ENCODE measurements at regions not wholly inside any gene's neighbourhood (a gene's known extent, or its start where the extent isn't known, plus 50 kb on each side); places are given as distances from the start of the nearest gene placed in this dataset.

DNA sequence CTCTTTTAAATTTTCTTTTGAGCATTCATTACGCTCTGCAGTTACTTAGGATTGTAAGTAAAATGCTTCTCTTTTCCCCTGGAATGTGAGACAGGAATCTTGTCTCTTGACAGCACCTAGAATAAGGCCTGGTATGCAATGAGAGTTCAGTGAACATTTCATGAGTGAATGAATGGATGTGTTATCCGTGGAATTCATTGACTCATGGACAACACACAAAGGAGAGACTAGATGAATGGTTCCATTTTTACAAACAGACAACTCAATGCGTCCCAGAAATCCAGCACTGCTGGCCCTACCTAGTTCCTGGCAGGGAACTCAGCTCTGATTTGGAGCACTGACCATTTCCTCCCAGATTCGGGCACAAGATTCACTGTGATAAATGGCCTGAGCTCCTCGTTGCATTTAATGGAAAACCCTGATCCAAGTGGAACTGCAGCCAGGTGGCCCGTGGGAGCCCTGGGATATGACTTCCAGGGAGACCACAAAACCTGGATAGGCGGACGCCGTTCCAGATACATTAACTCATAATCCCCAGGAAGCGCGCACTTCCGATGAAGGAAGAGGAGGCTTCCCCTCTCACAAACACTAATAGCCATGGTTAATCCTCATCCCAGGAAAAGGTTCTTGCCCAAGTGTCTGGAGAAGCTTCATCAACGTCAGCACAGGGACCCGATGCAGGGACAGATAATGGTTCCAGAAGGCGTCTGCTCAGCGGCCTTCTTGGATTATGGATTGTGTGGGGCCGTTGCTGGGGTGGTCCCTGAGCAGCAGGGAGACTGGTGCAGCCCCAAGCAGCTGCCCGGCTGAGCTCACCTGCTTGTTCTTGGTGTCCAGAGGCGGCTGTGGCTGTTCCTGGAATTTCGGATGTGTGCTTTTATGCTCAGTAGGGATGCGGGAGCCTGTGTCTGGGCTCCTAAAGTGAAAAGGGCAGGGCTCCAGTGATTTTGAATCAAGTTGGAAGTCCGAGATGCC is 211.1 kb upstream of the TSHZ3 start:
- no peak for TF ChIP-seq FOXM1 (IDR thresholded peaks at IDR 0.05; ENCODE audit: low read depth)
- TF ChIP-seq, protein P1, sequence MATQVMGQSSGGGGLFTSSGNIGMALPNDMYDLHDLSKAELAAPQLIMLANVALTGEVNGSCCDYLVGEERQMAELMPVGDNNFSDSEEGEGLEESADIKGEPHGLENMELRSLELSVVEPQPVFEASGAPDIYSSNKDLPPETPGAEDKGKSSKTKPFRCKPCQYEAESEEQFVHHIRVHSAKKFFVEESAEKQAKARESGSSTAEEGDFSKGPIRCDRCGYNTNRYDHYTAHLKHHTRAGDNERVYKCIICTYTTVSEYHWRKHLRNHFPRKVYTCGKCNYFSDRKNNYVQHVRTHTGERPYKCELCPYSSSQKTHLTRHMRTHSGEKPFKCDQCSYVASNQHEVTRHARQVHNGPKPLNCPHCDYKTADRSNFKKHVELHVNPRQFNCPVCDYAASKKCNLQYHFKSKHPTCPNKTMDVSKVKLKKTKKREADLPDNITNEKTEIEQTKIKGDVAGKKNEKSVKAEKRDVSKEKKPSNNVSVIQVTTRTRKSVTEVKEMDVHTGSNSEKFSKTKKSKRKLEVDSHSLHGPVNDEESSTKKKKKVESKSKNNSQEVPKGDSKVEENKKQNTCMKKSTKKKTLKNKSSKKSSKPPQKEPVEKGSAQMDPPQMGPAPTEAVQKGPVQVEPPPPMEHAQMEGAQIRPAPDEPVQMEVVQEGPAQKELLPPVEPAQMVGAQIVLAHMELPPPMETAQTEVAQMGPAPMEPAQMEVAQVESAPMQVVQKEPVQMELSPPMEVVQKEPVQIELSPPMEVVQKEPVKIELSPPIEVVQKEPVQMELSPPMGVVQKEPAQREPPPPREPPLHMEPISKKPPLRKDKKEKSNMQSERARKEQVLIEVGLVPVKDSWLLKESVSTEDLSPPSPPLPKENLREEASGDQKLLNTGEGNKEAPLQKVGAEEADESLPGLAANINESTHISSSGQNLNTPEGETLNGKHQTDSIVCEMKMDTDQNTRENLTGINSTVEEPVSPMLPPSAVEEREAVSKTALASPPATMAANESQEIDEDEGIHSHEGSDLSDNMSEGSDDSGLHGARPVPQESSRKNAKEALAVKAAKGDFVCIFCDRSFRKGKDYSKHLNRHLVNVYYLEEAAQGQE (IDR thresholded peaks at IDR 0.05; ENCODE audit: low read depth, low read length) = no peak
- TF ChIP-seq, protein P2, sequence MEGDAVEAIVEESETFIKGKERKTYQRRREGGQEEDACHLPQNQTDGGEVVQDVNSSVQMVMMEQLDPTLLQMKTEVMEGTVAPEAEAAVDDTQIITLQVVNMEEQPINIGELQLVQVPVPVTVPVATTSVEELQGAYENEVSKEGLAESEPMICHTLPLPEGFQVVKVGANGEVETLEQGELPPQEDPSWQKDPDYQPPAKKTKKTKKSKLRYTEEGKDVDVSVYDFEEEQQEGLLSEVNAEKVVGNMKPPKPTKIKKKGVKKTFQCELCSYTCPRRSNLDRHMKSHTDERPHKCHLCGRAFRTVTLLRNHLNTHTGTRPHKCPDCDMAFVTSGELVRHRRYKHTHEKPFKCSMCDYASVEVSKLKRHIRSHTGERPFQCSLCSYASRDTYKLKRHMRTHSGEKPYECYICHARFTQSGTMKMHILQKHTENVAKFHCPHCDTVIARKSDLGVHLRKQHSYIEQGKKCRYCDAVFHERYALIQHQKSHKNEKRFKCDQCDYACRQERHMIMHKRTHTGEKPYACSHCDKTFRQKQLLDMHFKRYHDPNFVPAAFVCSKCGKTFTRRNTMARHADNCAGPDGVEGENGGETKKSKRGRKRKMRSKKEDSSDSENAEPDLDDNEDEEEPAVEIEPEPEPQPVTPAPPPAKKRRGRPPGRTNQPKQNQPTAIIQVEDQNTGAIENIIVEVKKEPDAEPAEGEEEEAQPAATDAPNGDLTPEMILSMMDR (IDR thresholded peaks at IDR 0.05) = no peak
- no peaks in the 10 kb centered on the region for H4K20me1 ChIP-seq (ENCODE audit: insufficient read depth)
- CTCF ChIA-PET = no interaction called here
- H3K9me3 ChIP-seq = no peaks in the 10 kb centered on the region
- H3K9ac ChIP-seq = no peak overlapping the region
- no peak overlapping the region for H3K4me3 ChIP-seq (ENCODE audit: low read depth in 2 of 2, low read length in 1 of 2)
- no peaks in the 10 kb centered on the region for H3F3A ChIP-seq (replicated peaks; ENCODE audit: insufficient read depth)
- H3K4me2 ChIP-seq = no peak overlapping the region
- H3K27me3 ChIP-seq (ENCODE audit: insufficient read depth) = no peaks in the 10 kb centered on the region
- H3K27ac ChIP-seq (ENCODE audit: low read depth in 2 of 2, low read length in 1 of 2) = no peak overlapping the region
- DNase-seq = no peak
- no peak overlapping the region for H2AFZ ChIP-seq (ENCODE audit: low read depth)
- WGBS (ENCODE audit: low lambda C conversion rate) = 41% methylated on average over 22 of the region's 22 CpGs
- no peaks in the 10 kb centered on the region for H3K9me2 ChIP-seq
- H3K36me3 ChIP-seq (replicated peaks in 1 of 2; ENCODE audit: control insufficient read depth in 1 of 2, insufficient read depth in 2 of 2, low read length in 1 of 2) = no peaks in the 10 kb centered on the region
- POLR2A ChIA-PET = no interaction called here
- H3K4me1 ChIP-seq (ENCODE audit: control insufficient read depth in 1 of 2, insufficient read depth in 2 of 2, low read depth in 1 of 2, low read length in 1 of 2) = no peaks in the 10 kb centered on the region
- no peaks in the 10 kb centered on the region for H3K79me2 ChIP-seq (ENCODE audit: insufficient read depth)

DNA sequence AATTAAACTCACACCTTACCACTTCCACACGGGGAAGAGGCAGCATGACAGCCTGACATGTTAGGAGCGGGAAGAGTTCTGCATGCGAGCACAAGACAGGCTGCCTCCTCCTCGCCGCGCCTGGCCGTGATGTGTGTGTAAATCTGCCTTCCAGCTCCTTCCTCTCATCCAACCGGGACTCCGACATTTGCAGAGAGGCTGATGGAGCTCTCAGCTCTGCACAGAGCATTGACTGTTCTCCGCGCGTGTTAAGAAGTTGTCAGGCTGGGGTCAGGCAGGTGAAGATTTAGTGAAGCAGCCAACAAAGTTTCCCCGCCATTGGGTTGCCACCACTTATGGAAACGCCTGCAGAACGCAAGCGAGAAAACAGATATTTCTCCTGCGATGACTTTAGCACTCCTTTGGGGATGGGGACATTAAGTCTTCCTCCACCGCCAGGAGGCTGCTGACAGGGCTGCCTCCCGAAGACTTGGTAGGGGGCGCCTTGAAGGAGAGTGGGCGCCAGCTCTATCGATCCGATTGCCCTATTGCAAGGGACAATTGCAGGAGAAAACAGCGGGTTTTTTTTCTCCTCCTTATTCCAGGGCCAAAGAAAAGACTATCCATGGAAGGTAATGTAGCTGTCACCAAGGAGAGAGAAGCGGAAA is 213.9 kb upstream of the TSHZ3 start:
- H2AFZ ChIP-seq (ENCODE audit: low read depth) = no peak overlapping the region

More for the DNA sequence above, 213.9 kb upstream of the TSHZ3 start:
- no peak for TF ChIP-seq RAD21 (IDR thresholded peaks at IDR 0.05; ENCODE audit: low read length)
- no peak for TF ChIP-seq FOXJ3 (CRISPR knock-in tag; IDR thresholded peaks at IDR 0.05)
- TF ChIP-seq FOXM1 (IDR thresholded peaks at IDR 0.05; ENCODE audit: low read depth) = no peak
- TF ChIP-seq FOSL2 (IDR thresholded peaks at IDR 0.05; ENCODE audit: borderline replicate concordance, low read depth) = no peak
- no peak for TF ChIP-seq PBX3 (IDR thresholded peaks at IDR 0.05)
- TF ChIP-seq, protein P3, sequence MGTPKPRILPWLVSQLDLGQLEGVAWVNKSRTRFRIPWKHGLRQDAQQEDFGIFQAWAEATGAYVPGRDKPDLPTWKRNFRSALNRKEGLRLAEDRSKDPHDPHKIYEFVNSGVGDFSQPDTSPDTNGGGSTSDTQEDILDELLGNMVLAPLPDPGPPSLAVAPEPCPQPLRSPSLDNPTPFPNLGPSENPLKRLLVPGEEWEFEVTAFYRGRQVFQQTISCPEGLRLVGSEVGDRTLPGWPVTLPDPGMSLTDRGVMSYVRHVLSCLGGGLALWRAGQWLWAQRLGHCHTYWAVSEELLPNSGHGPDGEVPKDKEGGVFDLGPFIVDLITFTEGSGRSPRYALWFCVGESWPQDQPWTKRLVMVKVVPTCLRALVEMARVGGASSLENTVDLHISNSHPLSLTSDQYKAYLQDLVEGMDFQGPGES (IDR thresholded peaks at IDR 0.05; ENCODE audit: low read depth, low read length) = no peak
- no peak for TF ChIP-seq EZH2phosphoT487 (IDR thresholded peaks at IDR 0.05; ENCODE audit: borderline replicate concordance, low read depth)
- TF ChIP-seq POLR2AphosphoS5 (IDR thresholded peaks at IDR 0.05; ENCODE audit: low read depth, low read length) = no peak
- no peak for TF ChIP-seq TCF12 (IDR thresholded peaks at IDR 0.05)
- no peak for TF ChIP-seq MXI1 (IDR thresholded peaks at IDR 0.05; ENCODE audit: low read depth, low read length)
- no peak for TF ChIP-seq CHD2 (IDR thresholded peaks at IDR 0.05; ENCODE audit: low read length, partially characterized antibody)
- TF ChIP-seq YY1 (IDR thresholded peaks at IDR 0.05; ENCODE audit: low read depth) = no peak
- no peak for TF ChIP-seq NRF1 (IDR thresholded peaks at IDR 0.05; ENCODE audit: low read depth, low read length)
- Histone ChIP-seq H3K27me3 (ENCODE audit: insufficient read depth) (no peaks in the 10 kb centered on the region), H3K27ac (ENCODE audit: low read depth in 2 of 2, low read length in 1 of 2) (no peak overlapping the region), H3K36me3 (replicated peaks in 1 of 2; ENCODE audit: control insufficient read depth in 1 of 2, insufficient read depth in 2 of 2, low read length in 1 of 2) (no peaks in the 10 kb centered on the region), H3K79me2 (ENCODE audit: insufficient read depth) (no peaks in the 10 kb centered on the region), H3K9me3 (no peaks in the 10 kb centered on the region), H3K9me2 (no peaks in the 10 kb centered on the region), H3F3A (replicated peaks; ENCODE audit: insufficient read depth) (no peaks in the 10 kb centered on the region), H3K9ac (no peak overlapping the region), H4K20me1 (ENCODE audit: insufficient read depth) (no peaks in the 10 kb centered on the region), H3K4me2 (no peak overlapping the region), H3K4me1 (ENCODE audit: control insufficient read depth in 1 of 2, insufficient read depth in 2 of 2, low read depth in 1 of 2, low read length in 1 of 2) (peaks cover 0 to 2% of the 10 kb centered on the region in 2 experiments; a peak in 2 of 4 replicates), H3K4me3 (ENCODE audit: low read depth in 2 of 2, low read length in 1 of 2) (no peak overlapping the region)
- ChIA-PET CTCF (interaction anchor here (0.8 kb wide), 1 partner anchor 10 kb away, joined by 3 read pairs; no protein-coding TSS in a partner anchor), POLR2A (interaction anchor here (0.6 kb wide), 1 partner anchor 17 kb away, joined by 5 read pairs; no protein-coding TSS in a partner anchor)
- no peak for DNase-seq
- WGBS (ENCODE audit: low lambda C conversion rate) = 66% methylated on average over 25 of the region's 25 CpGs

Data from SK-N-SH (cell line).